ENCODE measurements at regions not wholly inside any gene's neighbourhood (a gene's known extent, or its start where the extent isn't known, plus 50 kb on each side); places are given as distances from the start of the nearest gene placed in this dataset.
A peak's percentile ranks its signal among the peaks of the same experiment; 100 is the strongest.

- DNase-seq (ENCODE audit: low read depth, low spot score) (no peak), FAIRE-seq (no peak)
- no peak for TF ChIP-seq GATA2 (IDR thresholded peaks at IDR 0.05; ENCODE audit: insufficient read depth, insufficient read length, low read depth, low read length)
- TF ChIP-seq, protein P1, sequence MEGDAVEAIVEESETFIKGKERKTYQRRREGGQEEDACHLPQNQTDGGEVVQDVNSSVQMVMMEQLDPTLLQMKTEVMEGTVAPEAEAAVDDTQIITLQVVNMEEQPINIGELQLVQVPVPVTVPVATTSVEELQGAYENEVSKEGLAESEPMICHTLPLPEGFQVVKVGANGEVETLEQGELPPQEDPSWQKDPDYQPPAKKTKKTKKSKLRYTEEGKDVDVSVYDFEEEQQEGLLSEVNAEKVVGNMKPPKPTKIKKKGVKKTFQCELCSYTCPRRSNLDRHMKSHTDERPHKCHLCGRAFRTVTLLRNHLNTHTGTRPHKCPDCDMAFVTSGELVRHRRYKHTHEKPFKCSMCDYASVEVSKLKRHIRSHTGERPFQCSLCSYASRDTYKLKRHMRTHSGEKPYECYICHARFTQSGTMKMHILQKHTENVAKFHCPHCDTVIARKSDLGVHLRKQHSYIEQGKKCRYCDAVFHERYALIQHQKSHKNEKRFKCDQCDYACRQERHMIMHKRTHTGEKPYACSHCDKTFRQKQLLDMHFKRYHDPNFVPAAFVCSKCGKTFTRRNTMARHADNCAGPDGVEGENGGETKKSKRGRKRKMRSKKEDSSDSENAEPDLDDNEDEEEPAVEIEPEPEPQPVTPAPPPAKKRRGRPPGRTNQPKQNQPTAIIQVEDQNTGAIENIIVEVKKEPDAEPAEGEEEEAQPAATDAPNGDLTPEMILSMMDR (IDR thresholded peaks at IDR 0.05; ENCODE audit: extremely low read depth in 1 of 2, insufficient read depth in 1 of 2, low read depth in 1 of 2, low read length in 2 of 2): peak in 1 of 2 donors; percentile 10
- no peak overlapping the region for H3K4me2 ChIP-seq (ENCODE audit: insufficient read depth, low read length)
- intact Hi-C loops (cut with micrococcal nuclease) (no loop called here), dilution Hi-C loops (cut with MboI; ENCODE audit: extremely low pct_ligation_motif_present, low sequenced_read_pairs) (no loop called here)
- no peak overlapping the region for H3K4me3 ChIP-seq (replicated peaks in 1 of 3; ENCODE audit: insufficient read depth in 1 of 3, low read depth in 1 of 3, low read length in 3 of 3)
- H4K20me1 ChIP-seq (replicated peaks; ENCODE audit: control insufficient read depth, extremely low read depth, insufficient read depth, low read length): no peaks in the 10 kb centered on the region
- H3K9me3 ChIP-seq (replicated peaks; ENCODE audit: control insufficient read depth, insufficient read depth, low read length): no peaks in the 10 kb centered on the region
- H3K27me3 ChIP-seq (ENCODE audit: control insufficient read depth in 2 of 2, insufficient read depth in 2 of 2, low read length in 2 of 2): no peaks in the 10 kb centered on the region
- H3K4me1 ChIP-seq (ENCODE audit: control insufficient read depth, extremely low read depth, insufficient read depth, low read length): no peaks in the 10 kb centered on the region
- no peaks in the 10 kb centered on the region for H3K79me2 ChIP-seq (ENCODE audit: control insufficient read depth, insufficient read depth, low read length)
- CTCF ChIA-PET: interaction anchor here (1.1 kb wide), 1 partner anchor 698 kb away, joined by 3 read pairs; no protein-coding TSS in a partner anchor
- H3K36me3 ChIP-seq (ENCODE audit: control insufficient read depth in 2 of 2, extremely low read depth in 1 of 2, insufficient read depth in 2 of 2, low read length in 2 of 2): no peaks in the 10 kb centered on the region
- H3K9me1 ChIP-seq (replicated peaks; ENCODE audit: control insufficient read depth, extremely low read depth, insufficient read depth, low read length): no peaks in the 10 kb centered on the region
- H3K27ac ChIP-seq (ENCODE audit: insufficient read depth, low read depth, low read length): no peak overlapping the region
- no peak overlapping the region for H3K9ac ChIP-seq (replicated peaks; ENCODE audit: extremely low read depth, insufficient read depth, low read length)
- BruUV-seq (replicated peaks): no TSS peak
- no peak overlapping the region for H2AFZ ChIP-seq (ENCODE audit: low read depth, low read length)
- POLR2A ChIA-PET: no interaction called here
Observed at GRCh38 chr14:101083564-101084435, 180.3 kb upstream of the RTL1 start.

- H3K79me2 ChIP-seq (ENCODE audit: control insufficient read depth, insufficient read depth, low read length): no peaks in the 10 kb centered on the region
- H3K9me1 ChIP-seq (replicated peaks; ENCODE audit: control insufficient read depth, extremely low read depth, insufficient read depth, low read length): no peaks in the 10 kb centered on the region
- no peak for TF ChIP-seq POLR2AphosphoS5 (IDR thresholded peaks at IDR 0.05; ENCODE audit: insufficient read depth, low read depth, low read length)
- TF ChIP-seq GATA2 (IDR thresholded peaks at IDR 0.05; ENCODE audit: insufficient read depth, insufficient read length, low read depth, low read length): no peak
- TF ChIP-seq, protein P1 (IDR thresholded peaks at IDR 0.05; ENCODE audit: extremely low read depth in 1 of 2, insufficient read depth in 1 of 2, low read depth in 1 of 2, low read length in 2 of 2): no peak
- TF ChIP-seq EZH2 (IDR thresholded peaks at IDR 0.05; ENCODE audit: borderline replicate concordance, low read depth, low read length, severe bottlenecking): no peak
- no peak overlapping the region for H3K4me2 ChIP-seq (ENCODE audit: insufficient read depth, low read length)
- no TSS peak for BruUV-seq (replicated peaks)
- intact Hi-C loops (cut with micrococcal nuclease): no loop called here
- no peaks in the 10 kb centered on the region for H3K4me1 ChIP-seq (ENCODE audit: control insufficient read depth, extremely low read depth, insufficient read depth, low read length)
- DNase-seq (ENCODE audit: low read depth, low spot score) (no peak), FAIRE-seq (no peak)
- ChIA-PET POLR2A (no interaction called here), CTCF (interaction anchor here (1.1 kb wide), 1 partner anchor 699 kb away, joined by 3 read pairs; no protein-coding TSS in a partner anchor)
- no peaks in the 10 kb centered on the region for H3K27me3 ChIP-seq (ENCODE audit: control insufficient read depth in 2 of 2, insufficient read depth in 2 of 2, low read length in 2 of 2)
- no peak overlapping the region for H3K27ac ChIP-seq (ENCODE audit: insufficient read depth, low read depth, low read length)
- dilution Hi-C loops (cut with MboI; ENCODE audit: extremely low pct_ligation_motif_present, low sequenced_read_pairs): no loop called here
- H3K9me3 ChIP-seq (replicated peaks; ENCODE audit: control insufficient read depth, insufficient read depth, low read length): no peaks in the 10 kb centered on the region
- H3K9ac ChIP-seq (replicated peaks; ENCODE audit: extremely low read depth, insufficient read depth, low read length): no peak overlapping the region
- no peak overlapping the region for H3K4me3 ChIP-seq (replicated peaks in 1 of 3; ENCODE audit: insufficient read depth in 1 of 3, low read depth in 1 of 3, low read length in 3 of 3)
- no peak overlapping the region for H2AFZ ChIP-seq (ENCODE audit: low read depth, low read length)
- no peaks in the 10 kb centered on the region for H4K20me1 ChIP-seq (replicated peaks; ENCODE audit: control insufficient read depth, extremely low read depth, insufficient read depth, low read length)
- no peaks in the 10 kb centered on the region for H3K36me3 ChIP-seq (ENCODE audit: control insufficient read depth in 2 of 2, extremely low read depth in 1 of 2, insufficient read depth in 2 of 2, low read length in 2 of 2)
Observed at GRCh38 chr14:101084436-101084826, 180.9 kb upstream of the RTL1 start.

Data from endothelial cell of umbilical vein (primary cell).